ENCODE measurements at regions not wholly inside any gene's neighbourhood (a gene's known extent, or its start where the extent isn't known, plus 50 kb on each side); places are given as distances from the start of the nearest gene placed in this dataset.
"Not testable (repeated sequence)": the region's sequence is repeated elsewhere in the genome, so short reads cannot be mapped to it uniquely, and the experiment has no call there.

GRCh38 chr5:179400435-179400834 lies 55.2 kb upstream of the ADAMTS2 start:
- not testable (repeated sequence) for TF ChIP-seq CTCF, POLR2A (IDR thresholded peaks at IDR 0.05)

All from adrenal gland (tissue), 5 donors.